ENCODE measurements at regions not wholly inside any gene's neighbourhood (a gene's known extent, or its start where the extent isn't known, plus 50 kb on each side); places are given as distances from the start of the nearest gene placed in this dataset.

DNA sequence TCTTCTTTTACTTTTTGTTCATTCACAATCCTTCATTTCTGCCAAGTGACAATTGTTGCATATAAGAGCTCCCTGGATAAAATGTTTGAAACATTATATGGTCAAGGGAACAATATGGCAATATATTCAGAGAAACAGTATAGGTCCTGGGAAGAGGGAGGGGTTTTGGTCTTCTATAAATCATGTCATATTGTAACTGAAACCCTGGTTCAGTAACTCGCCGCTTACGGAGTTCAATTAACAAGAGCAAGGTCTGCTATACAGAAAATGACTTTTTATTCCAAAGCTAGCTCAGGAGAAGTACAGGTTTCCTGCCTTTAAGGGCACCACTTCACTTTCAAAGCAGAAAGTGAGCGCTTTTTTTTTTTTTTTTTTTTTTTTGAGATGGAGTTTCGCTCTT, 522.1 kb upstream of the TGFBR2 start:
- no peak for ATAC-seq (ENCODE audit: insufficient number of reproducible peaks, low FRiP score, low read depth)

DNA sequence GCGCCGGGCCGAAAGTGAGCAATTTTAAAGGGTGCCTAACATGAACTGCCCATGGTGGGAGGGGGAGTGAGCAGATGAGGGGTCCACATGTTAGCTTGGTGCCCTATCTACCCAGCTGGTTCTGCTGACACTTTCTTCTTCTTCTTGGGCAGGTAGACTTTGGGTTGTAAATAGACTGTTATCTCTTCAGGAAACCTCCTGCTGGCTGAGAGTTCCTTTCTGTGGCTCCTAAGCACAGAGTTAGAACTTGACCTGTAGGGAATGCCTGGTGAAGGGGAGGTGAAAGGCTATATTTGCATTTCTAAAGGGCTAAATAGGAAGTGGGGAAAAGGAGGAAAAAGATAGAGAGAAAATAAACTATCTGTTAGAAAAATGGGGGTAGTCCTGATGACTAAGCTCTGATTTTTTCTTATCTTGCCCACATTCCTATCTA, 521.4 kb upstream of the TGFBR2 start:
- no peak overlapping the region for H3K27ac ChIP-seq
- no peak for DNase-seq (ENCODE audit: low spot score)
- H3K9me3 ChIP-seq: no peaks in the 10 kb centered on the region
- ATAC-seq (ENCODE audit: insufficient number of reproducible peaks, low FRiP score, low read depth): no peak
- H3K4me3 ChIP-seq: no peak overlapping the region
- no peaks in the 10 kb centered on the region for H3K27me3 ChIP-seq (replicated peaks; ENCODE audit: insufficient read depth)
- no peak for TF ChIP-seq CTCF (IDR thresholded peaks at IDR 0.05)
- peaks cover 0 to 5% of the 10 kb centered on the region in 2 donors for H3K4me1 ChIP-seq (ENCODE audit: control insufficient read depth in 1 of 2, low read depth in 2 of 2)
- H3K36me3 ChIP-seq: no peaks in the 10 kb centered on the region

More for the DNA sequence above, 522.1 kb upstream of the TGFBR2 start:
- peaks cover 0 to 5% of the 10 kb centered on the region in 2 donors for H3K4me1 ChIP-seq (ENCODE audit: control insufficient read depth in 1 of 2, low read depth in 2 of 2)
- H3K4me3 ChIP-seq: no peak overlapping the region
- H3K9me3 ChIP-seq: no peaks in the 10 kb centered on the region
- no peak for DNase-seq (ENCODE audit: low spot score)
- H3K27me3 ChIP-seq (replicated peaks; ENCODE audit: insufficient read depth): no peaks in the 10 kb centered on the region
- H3K36me3 ChIP-seq: no peaks in the 10 kb centered on the region
- H3K27ac ChIP-seq: no peak overlapping the region
- TF ChIP-seq CTCF (IDR thresholded peaks at IDR 0.05): no peak

- Histone ChIP-seq H3K27ac (no peak overlapping the region), H3K27me3 (replicated peaks; ENCODE audit: insufficient read depth) (no peaks in the 10 kb centered on the region), H3K4me3 (no peak overlapping the region), H3K4me1 (ENCODE audit: control insufficient read depth in 1 of 2, low read depth in 2 of 2) (peaks cover 0 to 5% of the 10 kb centered on the region in 2 donors), H3K36me3 (no peaks in the 10 kb centered on the region), H3K9me3 (no peaks in the 10 kb centered on the region)
- DNase-seq (ENCODE audit: low spot score) (no peak), ATAC-seq (ENCODE audit: insufficient number of reproducible peaks, low FRiP score, low read depth) (no peak)
- no peak for TF ChIP-seq CTCF (IDR thresholded peaks at IDR 0.05)
Observed at GRCh38 chr3:30085486-30085885, 520.9 kb upstream of the TGFBR2 start.

DNA sequence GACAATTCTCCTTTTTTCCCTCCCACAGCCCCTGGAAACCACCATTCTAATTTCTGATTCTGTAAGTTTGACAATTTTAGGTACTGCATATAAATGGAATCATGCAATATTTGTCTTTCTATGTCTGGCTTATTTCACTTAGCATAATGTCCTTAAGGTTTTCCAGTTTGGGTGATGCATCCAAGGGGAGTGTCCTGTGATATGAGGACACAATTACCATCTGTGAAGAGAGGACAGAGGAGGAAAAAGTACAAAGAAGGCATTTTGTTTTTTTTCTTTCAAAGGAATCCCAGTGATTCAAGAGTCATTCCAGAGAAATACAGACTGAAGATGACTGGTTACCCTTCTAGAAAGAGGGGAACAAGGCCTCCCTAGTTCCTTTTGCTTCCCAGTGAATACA, 514.7 kb upstream of the TGFBR2 start:
- Histone ChIP-seq H3K27ac (no peak overlapping the region), H3K27me3 (replicated peaks; ENCODE audit: insufficient read depth) (no peaks in the 10 kb centered on the region), H3K4me3 (no peak overlapping the region), H3K4me1 (ENCODE audit: control insufficient read depth in 1 of 2, low read depth in 2 of 2) (peaks cover 0 to 5% of the 10 kb centered on the region in 2 donors), H3K36me3 (no peaks in the 10 kb centered on the region), H3K9me3 (no peaks in the 10 kb centered on the region)
- DNase-seq (ENCODE audit: low spot score) (no peak), ATAC-seq (ENCODE audit: insufficient number of reproducible peaks, low FRiP score, low read depth) (no peak)
- no peak for TF ChIP-seq CTCF (IDR thresholded peaks at IDR 0.05)

- H3K27me3 ChIP-seq (replicated peaks; ENCODE audit: insufficient read depth): no peaks in the 10 kb centered on the region
- no peak overlapping the region for H3K27ac ChIP-seq
- no peaks in the 10 kb centered on the region for H3K36me3 ChIP-seq
- DNase-seq (ENCODE audit: low spot score): no peak
- TF ChIP-seq CTCF (IDR thresholded peaks at IDR 0.05): no peak
- no peak overlapping the region for H3K4me3 ChIP-seq
- H3K4me1 ChIP-seq (ENCODE audit: control insufficient read depth in 1 of 2, low read depth in 2 of 2): no peaks in the 10 kb centered on the region
- no peaks in the 10 kb centered on the region for H3K9me3 ChIP-seq
- no peak for ATAC-seq (ENCODE audit: insufficient number of reproducible peaks, low FRiP score, low read depth)
Observed at GRCh38 chr3:30097022-30097650, 509.3 kb upstream of the TGFBR2 start.

All from thoracic aorta (tissue), 2 donors.